ENCODE measurements at regions not wholly inside any gene's neighbourhood (a gene's known extent, or its start where the extent isn't known, plus 50 kb on each side); places are given as distances from the start of the nearest gene placed in this dataset.
"Not testable (repeated sequence)": the region's sequence is repeated elsewhere in the genome, so short reads cannot be mapped to it uniquely, and the experiment has no call there.

DNA sequence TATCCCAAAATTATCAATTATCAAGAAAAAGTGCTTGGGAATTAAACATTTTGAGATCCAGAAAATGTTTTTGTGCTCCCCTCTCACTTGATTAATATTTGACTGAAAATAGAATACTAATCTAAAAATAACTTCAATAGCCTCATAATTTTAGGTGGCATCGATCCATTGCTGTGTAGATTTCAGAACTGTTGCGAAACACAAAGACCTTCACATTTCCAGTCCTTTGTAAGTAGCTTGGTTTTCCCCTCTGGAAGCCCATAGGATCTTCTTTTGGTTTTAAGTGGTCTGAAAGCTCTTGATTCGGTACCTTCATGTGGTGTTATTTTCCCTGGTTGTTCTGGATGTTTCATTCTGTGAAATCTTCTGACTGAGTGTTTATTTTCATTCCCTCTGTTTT lies 176.5 kb downstream of the NUFIP1 start:
- no peak for DNase-seq (ENCODE audit: low read depth)

GRCh38 chr13:44810061-44810840 lies 179.0 kb downstream of the NUFIP1 start:
- DNase-seq (ENCODE audit: low read depth) = no peak

DNA sequence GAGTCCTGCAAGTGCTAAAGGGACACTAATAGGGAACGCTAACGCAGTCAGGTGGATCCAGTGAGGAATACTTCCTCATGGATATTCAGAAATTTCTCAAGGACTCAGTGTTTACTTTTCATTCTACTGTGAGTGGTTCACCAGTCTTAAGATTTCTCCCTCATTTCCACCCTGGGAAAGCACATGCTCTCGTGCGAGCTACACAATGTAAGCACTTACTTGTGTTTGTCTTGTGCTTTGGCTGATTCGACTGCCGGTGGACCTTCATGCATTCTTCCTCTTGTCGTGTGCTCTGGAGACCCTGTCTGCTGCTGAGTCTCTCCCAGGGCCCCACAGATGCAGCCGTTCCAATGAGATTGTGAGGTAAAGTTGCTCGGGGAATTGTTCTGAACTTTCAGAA lies 180.1 kb downstream of the NUFIP1 start:
- no peak for DNase-seq (ENCODE audit: low read depth)

GRCh38 chr13:44808185-44808584 lies 181.1 kb downstream of the NUFIP1 start:
- no peak for DNase-seq (ENCODE audit: low read depth)

GRCh38 chr13:44807449-44808034 lies 181.7 kb downstream of the NUFIP1 start:
- no peak for DNase-seq (ENCODE audit: low read depth)

DNA sequence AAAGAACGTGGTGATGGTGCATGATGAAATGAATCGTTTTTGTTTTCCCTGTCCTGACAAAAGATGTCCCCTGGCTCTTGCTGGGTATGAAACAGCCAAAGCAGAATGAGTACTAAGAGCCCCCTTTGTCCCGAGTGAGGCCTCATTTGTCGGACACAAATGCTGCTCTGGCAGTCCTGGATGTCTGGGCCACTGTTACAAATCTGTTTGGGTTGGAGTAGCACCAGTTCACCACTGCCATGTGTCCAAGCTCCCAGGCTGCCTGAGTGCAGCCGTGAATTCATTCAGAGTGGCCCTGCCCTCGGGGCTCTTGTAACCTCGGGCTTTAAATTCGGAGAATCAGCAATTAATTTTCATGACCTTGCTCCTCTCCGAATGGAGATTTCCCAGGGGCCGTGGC lies 182.4 kb downstream of the NUFIP1 start:
- no peak for DNase-seq (ENCODE audit: low read depth)

DNA sequence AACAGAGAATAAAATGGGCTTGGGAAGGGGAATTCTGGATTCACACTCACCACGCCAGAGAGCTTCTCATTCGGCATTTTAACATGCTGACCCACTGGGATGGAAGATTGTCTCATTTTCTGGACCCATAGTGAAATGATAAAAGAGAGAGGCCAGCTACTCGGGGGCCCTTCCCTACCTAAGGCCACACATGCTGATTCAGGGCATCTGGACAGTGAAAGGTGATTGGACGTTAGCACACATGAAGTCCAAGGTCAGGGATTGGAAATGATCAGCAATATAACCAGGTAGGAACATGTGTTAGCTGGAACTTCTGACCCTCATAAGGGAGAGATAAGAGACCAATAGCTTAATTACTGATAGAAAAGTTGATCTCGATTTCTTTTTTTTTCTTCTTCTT lies 183.7 kb downstream of the NUFIP1 start:
- no peak for DNase-seq (ENCODE audit: low read depth)

- no peak for DNase-seq (ENCODE audit: low read depth)
Observed at GRCh38 chr13:44803390-44803789, 185.9 kb downstream of the NUFIP1 start.

- DNase-seq (ENCODE audit: low read depth) = no peak
Observed at GRCh38 chr13:44802491-44802890, 186.8 kb downstream of the NUFIP1 start.

- DNase-seq (ENCODE audit: low read depth) = no peak
Observed at GRCh38 chr13:44801990-44802389, 187.3 kb downstream of the NUFIP1 start.

GRCh38 chr13:44800626-44801025 lies 188.6 kb downstream of the NUFIP1 start:
- no peak for DNase-seq (ENCODE audit: low read depth)

GRCh38 chr13:44797685-44798084 lies 191.6 kb downstream of the NUFIP1 start:
- DNase-seq (ENCODE audit: low read depth) = no peak

DNA sequence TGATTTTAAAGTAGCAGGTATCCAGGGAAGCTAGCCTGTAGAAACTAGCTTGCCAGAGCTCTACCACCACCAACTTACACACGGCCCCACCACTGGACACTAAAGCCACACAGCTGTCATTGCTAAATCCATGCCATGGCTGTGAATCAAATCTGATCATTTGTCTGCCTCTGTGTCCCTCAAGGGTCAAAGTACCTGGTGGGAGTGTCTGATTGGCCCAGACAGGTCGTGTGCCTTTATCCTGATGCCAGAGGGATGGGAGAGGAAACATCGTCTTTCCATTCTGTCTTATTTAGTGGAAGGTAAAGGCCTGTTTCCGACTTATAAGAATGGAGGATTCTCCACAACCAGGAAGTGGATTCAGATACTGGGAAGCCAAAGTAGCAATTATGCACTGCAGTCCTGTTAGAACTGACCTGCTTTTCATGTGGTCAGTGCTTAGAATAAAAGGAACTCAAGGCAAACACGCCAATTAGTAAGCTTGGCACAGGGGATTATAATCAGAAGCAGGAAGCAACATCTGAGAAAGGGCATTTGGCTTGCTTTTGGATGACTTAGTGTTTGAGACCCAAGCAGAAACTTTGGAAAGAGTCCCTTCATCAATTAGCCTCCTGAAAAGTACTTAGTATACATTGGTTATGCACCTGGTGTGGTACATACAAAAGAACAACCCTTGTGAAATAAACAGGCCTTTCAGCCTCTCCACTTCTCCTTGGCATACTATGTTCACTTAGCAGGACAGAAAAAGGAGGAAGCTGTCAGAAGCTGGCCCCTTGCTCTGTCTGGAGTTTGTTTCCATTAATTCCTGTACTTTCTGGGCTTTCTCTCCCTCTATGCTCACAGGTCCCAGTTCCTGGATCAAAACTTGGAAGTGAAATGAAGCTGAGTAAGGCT lies 192.4 kb downstream of the NUFIP1 start:
- no peak for DNase-seq (ENCODE audit: low read depth)

- DNase-seq (ENCODE audit: low read depth) = not testable (repeated sequence)
Observed at GRCh38 chr13:44796039-44796438, 193.2 kb downstream of the NUFIP1 start.

DNA sequence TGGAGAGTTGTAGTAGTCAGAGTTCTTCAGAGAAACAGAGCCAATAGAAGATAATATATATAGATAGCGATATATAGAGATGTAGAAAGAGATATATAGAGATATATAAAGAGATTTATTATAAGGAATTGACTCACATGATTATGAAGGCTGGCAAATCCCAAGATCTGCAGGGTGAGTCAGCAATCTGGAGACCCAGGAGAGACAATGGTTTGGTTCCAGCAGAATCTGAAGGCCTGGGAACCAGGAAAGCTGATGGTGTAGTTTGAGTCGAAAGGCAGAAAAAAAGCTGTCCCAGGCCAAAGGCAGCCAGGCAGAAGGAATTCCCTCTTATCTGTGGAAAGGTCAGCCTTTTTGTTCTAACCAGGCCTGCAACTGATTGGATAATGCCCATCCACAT lies 194.1 kb downstream of the NUFIP1 start:
- no peak for DNase-seq (ENCODE audit: low read depth)

- no peak for DNase-seq (ENCODE audit: low read depth)
Observed at GRCh38 chr13:44792096-44792495, 197.2 kb downstream of the NUFIP1 start.

- no peak for DNase-seq (ENCODE audit: low read depth)
Observed at GRCh38 chr13:44790289-44790688, 199.0 kb downstream of the NUFIP1 start.

DNA sequence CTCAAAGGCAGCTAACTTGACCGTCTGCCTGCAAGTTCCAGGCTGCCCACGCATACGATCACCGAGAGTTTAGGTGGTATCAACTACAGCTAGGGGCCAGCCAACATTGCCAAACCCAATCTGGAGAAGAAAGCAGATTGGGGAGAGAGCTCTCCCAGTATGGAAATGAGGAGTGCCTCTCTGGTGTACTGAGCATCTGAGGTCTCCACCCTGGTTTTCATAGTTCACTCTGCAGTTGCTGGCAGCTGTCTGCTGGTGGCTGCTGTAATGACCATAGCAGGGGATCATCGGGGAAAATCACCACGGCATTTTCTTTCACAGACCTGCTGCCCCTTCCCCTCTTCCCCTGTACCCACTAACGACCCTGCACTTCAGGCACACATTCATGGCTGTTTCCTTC lies 201.7 kb downstream of the NUFIP1 start:
- no peak for DNase-seq (ENCODE audit: low read depth)

GRCh38 chr13:44786756-44787155 lies 202.5 kb downstream of the NUFIP1 start:
- no peak for DNase-seq (ENCODE audit: low read depth)

- DNase-seq (ENCODE audit: low read depth) = no peak
Observed at GRCh38 chr13:44785401-44785800, 203.9 kb downstream of the NUFIP1 start.

DNA sequence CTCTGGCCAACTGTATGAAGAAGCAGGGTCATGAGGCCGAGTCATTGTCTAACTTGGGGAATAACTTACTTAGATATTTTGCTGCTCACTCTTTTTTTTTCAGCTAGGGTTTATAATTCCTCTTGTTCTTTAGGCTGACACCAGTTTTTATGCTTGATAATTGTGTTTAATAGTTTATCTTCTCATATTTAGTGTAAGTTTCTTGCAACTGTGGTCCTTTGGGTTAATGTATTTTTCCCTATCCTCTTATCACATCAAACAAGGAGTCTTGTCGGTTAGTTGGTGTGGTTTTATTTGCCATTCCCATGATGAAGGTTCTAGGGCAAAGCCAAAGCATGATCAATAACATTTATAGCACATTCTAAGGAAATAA lies 204.6 kb downstream of the NUFIP1 start:
- DNase-seq (ENCODE audit: low read depth) = no peak

GRCh38 chr13:44783994-44784707 lies 205.1 kb downstream of the NUFIP1 start:
- DNase-seq (ENCODE audit: low read depth) = no peak

All from non-pigmented ciliary epithelial cell (primary cell).